GM23338 (cell line): ENCODE measurements at regions not wholly inside any gene's neighbourhood (a gene's known extent, or its start where the extent isn't known, plus 50 kb on each side); places are given as distances from the start of the nearest gene placed in this dataset.

Experiments used
- EZH2 ChIP-seq: fragments of 200-600 bp; sonication (generic); IDR thresholded peaks from one replicate; pipeline ENCODE4 v1.8.0; 2017; ENCODE audit warnings: antibody characterized with exemption, mild to moderate bottlenecking, low read depth; ENCODE audit not compliant: unreplicated experiment
- JUNB ChIP-seq: IDR thresholded peaks from one replicate; pipeline ENCODE4 v1.6.1; 2016; ENCODE audit warnings: antibody characterized with exemption; ENCODE audit not compliant: unreplicated experiment
- NANOG ChIP-seq: IDR thresholded peaks from 2 replicates; pipeline ENCODE4 v1.6.1; 2016; ENCODE audit warnings: antibody characterized with exemption, borderline replicate concordance
- POLR2AphosphoS5 ChIP-seq: IDR thresholded peaks from 2 replicates; pipeline ENCODE4 v1.6.1; 2016; ENCODE audit warnings: antibody characterized with exemption, low read depth
- REST ChIP-seq: IDR thresholded peaks from one replicate; pipeline ENCODE4 v1.6.1; 2018; ENCODE audit warnings: antibody characterized with exemption; ENCODE audit not compliant: unreplicated experiment
- STAT1 ChIP-seq: IDR thresholded peaks from one replicate; pipeline ENCODE4 v1.6.1; 2016; ENCODE audit warnings: antibody characterized with exemption; ENCODE audit not compliant: unreplicated experiment
- ZNF114 ChIP-seq: fragments of 250-450 bp; sonication (Bioruptor Pico); IDR thresholded peaks from 2 replicates; pipeline ENCODE4 v1.5.0; 2020; ENCODE audit warnings: mild to moderate bottlenecking, moderate library complexity
- ZNF331 ChIP-seq: fragments of 250-450 bp; sonication (Bioruptor Pico); IDR thresholded peaks from 2 replicates; pipeline ENCODE4 v1.5.0; 2020; ENCODE audit warnings: low read depth, mild to moderate bottlenecking, moderate library complexity
- TF ChIP-seq, protein P1 (sequence below): fragments of 250-450 bp; sonication (Bioruptor Pico); IDR thresholded peaks from 2 replicates; pipeline ENCODE4 v1.5.0; 2020; ENCODE audit warnings: mild to moderate bottlenecking, moderate library complexity

GRCh38 chr7:17524746-17525145 is 226.3 kb downstream of the AHR start (continued):
- TF ChIP-seq, protein P1, sequence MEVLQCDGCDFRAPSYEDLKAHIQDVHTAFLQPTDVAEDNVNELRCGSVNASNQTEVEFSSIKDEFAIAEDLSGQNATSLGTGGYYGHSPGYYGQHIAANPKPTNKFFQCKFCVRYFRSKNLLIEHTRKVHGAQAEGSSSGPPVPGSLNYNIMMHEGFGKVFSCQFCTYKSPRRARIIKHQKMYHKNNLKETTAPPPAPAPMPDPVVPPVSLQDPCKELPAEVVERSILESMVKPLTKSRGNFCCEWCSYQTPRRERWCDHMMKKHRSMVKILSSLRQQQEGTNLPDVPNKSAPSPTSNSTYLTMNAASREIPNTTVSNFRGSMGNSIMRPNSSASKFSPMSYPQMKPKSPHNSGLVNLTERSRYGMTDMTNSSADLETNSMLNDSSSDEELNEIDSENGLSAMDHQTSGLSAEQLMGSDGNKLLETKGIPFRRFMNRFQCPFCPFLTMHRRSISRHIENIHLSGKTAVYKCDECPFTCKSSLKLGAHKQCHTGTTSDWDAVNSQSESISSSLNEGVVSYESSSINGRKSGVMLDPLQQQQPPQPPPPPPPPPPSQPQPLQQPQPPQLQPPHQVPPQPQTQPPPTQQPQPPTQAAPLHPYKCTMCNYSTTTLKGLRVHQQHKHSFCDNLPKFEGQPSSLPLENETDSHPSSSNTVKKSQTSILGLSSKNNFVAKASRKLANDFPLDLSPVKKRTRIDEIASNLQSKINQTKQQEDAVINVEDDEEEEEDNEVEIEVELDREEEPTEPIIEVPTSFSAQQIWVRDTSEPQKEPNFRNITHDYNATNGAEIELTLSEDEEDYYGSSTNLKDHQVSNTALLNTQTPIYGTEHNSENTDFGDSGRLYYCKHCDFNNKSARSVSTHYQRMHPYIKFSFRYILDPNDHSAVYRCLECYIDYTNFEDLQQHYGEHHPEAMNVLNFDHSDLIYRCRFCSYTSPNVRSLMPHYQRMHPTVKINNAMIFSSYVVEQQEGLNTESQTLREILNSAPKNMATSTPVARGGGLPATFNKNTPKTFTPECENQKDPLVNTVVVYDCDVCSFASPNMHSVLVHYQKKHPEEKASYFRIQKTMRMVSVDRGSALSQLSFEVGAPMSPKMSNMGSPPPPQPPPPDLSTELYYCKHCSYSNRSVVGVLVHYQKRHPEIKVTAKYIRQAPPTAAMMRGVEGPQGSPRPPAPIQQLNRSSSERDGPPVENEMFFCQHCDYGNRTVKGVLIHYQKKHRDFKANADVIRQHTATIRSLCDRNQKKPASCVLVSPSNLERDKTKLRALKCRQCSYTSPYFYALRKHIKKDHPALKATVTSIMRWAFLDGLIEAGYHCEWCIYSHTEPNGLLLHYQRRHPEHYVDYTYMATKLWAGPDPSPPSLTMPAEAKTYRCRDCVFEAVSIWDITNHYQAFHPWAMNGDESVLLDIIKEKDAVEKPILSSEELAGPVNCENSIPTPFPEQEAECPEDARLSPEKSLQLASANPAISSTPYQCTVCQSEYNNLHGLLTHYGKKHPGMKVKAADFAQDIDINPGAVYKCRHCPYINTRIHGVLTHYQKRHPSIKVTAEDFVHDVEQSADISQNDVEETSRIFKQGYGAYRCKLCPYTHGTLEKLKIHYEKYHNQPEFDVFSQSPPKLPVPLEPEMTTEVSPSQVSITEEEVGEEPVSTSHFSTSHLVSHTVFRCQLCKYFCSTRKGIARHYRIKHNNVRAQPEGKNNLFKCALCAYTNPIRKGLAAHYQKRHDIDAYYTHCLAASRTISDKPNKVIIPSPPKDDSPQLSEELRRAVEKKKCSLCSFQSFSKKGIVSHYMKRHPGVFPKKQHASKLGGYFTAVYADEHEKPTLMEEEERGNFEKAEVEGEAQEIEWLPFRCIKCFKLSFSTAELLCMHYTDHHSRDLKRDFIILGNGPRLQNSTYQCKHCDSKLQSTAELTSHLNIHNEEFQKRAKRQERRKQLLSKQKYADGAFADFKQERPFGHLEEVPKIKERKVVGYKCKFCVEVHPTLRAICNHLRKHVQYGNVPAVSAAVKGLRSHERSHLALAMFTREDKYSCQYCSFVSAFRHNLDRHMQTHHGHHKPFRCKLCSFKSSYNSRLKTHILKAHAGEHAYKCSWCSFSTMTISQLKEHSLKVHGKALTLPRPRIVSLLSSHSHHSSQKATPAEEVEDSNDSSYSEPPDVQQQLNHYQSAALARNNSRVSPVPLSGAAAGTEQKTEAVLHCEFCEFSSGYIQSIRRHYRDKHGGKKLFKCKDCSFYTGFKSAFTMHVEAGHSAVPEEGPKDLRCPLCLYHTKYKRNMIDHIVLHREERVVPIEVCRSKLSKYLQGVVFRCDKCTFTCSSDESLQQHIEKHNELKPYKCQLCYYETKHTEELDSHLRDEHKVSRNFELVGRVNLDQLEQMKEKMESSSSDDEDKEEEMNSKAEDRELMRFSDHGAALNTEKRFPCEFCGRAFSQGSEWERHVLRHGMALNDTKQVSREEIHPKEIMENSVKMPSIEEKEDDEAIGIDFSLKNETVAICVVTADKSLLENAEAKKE (CRISPR knock-in tag), result no peak
- no peak for TF ChIP-seq ZNF114
- no peak for TF ChIP-seq ZNF331
- no peak for TF ChIP-seq STAT1
- TF ChIP-seq EZH2, result no peak
- TF ChIP-seq REST, result no peak
- TF ChIP-seq NANOG, result no peak
- no peak for TF ChIP-seq POLR2AphosphoS5
- no peak for TF ChIP-seq JUNB
